Ascending aorta (tissue), 2 donors: ENCODE measurements at regions not wholly inside any gene's neighbourhood (a gene's known extent, or its start where the extent isn't known, plus 50 kb on each side); places are given as distances from the start of the nearest gene placed in this dataset.

Experiments
- DNase-seq, 2 donors: peaks; one replicate each; pipeline ENCODE4 v3.0.0-alpha.2; 2019; ENCODE audit warnings: low spot score in 2 of 2
- H3K27ac ChIP-seq, 2 donors: fragments of 200-600 bp; sonication (generic); one replicate each; pipeline ENCODE4 v1.5.1; 2016 to 2017; ENCODE audit warnings: mild to moderate bottlenecking in 1 of 2
- H3K27me3 ChIP-seq: fragments of 200-600 bp; sonication (generic); one replicate; pipeline ENCODE4 v1.5.1; 2017
- H3K36me3 ChIP-seq, 2 donors: fragments of 200-600 bp; sonication (generic); one replicate each; pipeline ENCODE4 v1.5.1; 2016
- H3K4me1 ChIP-seq, 2 donors: fragments of 200-600 bp; sonication (generic); one replicate each; pipeline ENCODE4 v1.5.1; 2016 to 2017; ENCODE audit warnings: mild to moderate bottlenecking in 1 of 2
- H3K4me3 ChIP-seq, 2 donors: fragments of 200-600 bp; sonication (generic); one replicate each; pipeline ENCODE4 v1.5.1; 2016 to 2017; ENCODE audit warnings: mild to moderate bottlenecking in 1 of 2
- H3K9me3 ChIP-seq, 2 donors: fragments of 200-600 bp; sonication (generic); one replicate each; pipeline ENCODE4 v1.5.1; 2016
- CTCF ChIP-seq, 3 experiments: fragments of 200-600 bp in 2 of 3; fragments of 450-650 bp in 1 of 3; sonication (generic) in 2 of 3; IDR thresholded peaks; one replicate each; pipeline ENCODE4 v1.5.1; 2016 to 2019; ENCODE audit warnings: antibody characterized with exemption in 3 of 3, mild to moderate bottlenecking in 1 of 3, moderate library complexity in 1 of 3
- intact Hi-C: fragments of 100-400 bp; cut with DNase I; formaldehyde crosslinking; loops from one replicate; pipeline ENCODE4 v1.15.1; 2023

GRCh38 chr14:101054671-101055070 lies 151.1 kb upstream of the RTL1 start:
- no peaks in the 10 kb centered on the region for H3K27me3 ChIP-seq
- no peak overlapping the region for H3K27ac ChIP-seq
- no peak for DNase-seq
- intact Hi-C loops, result no loop called here
- H3K36me3 ChIP-seq, result no peaks in the 10 kb centered on the region
- no peaks in the 10 kb centered on the region for H3K9me3 ChIP-seq
- no peak overlapping the region for H3K4me3 ChIP-seq
- no peaks in the 10 kb centered on the region for H3K4me1 ChIP-seq
- no peak for TF ChIP-seq CTCF (IDR thresholded peaks at IDR 0.05)

GRCh38 chr14:101055106-101055662 lies 151.7 kb upstream of the RTL1 start:
- Histone ChIP-seq H3K9me3 (no peaks in the 10 kb centered on the region), H3K27ac (no peak overlapping the region), H3K4me1 (no peaks in the 10 kb centered on the region), H3K4me3 (no peak overlapping the region), H3K27me3 (no peaks in the 10 kb centered on the region), H3K36me3 (no peaks in the 10 kb centered on the region)
- intact Hi-C loops, result no loop called here
- no peak for TF ChIP-seq CTCF (IDR thresholded peaks at IDR 0.05)
- no peak for DNase-seq

- intact Hi-C loops, result no loop called here
- Histone ChIP-seq H3K27ac (no peak overlapping the region), H3K9me3 (no peaks in the 10 kb centered on the region), H3K27me3 (no peaks in the 10 kb centered on the region), H3K36me3 (no peaks in the 10 kb centered on the region), H3K4me3 (no peak overlapping the region), H3K4me1 (no peaks in the 10 kb centered on the region)
- DNase-seq, result no peak
- TF ChIP-seq CTCF (IDR thresholded peaks at IDR 0.05), result no peak
Observed at GRCh38 chr14:101055776-101056374, 152.4 kb upstream of the RTL1 start.

GRCh38 chr14:101056446-101056845 lies 152.9 kb upstream of the RTL1 start:
- Histone ChIP-seq H3K27ac (no peak overlapping the region), H3K36me3 (no peaks in the 10 kb centered on the region)

GRCh38 chr14:101057394-101057793 lies 153.9 kb upstream of the RTL1 start:
- no peaks in the 10 kb centered on the region for H3K27me3 ChIP-seq
- no peaks in the 10 kb centered on the region for H3K9me3 ChIP-seq
- TF ChIP-seq CTCF (IDR thresholded peaks at IDR 0.05), result no peak
- intact Hi-C loops, result no loop called here
- no peak overlapping the region for H3K4me3 ChIP-seq
- H3K27ac ChIP-seq, result no peak overlapping the region
- H3K36me3 ChIP-seq, result no peaks in the 10 kb centered on the region
- no peak for DNase-seq
- no peaks in the 10 kb centered on the region for H3K4me1 ChIP-seq

More at GRCh38 chr14:101056446-101056845, 152.9 kb upstream of the RTL1 start:
- DNase-seq, result no peak
- H3K9me3 ChIP-seq, result no peaks in the 10 kb centered on the region
- intact Hi-C loops, result no loop called here
- TF ChIP-seq CTCF (IDR thresholded peaks at IDR 0.05), result no peak
- H3K4me3 ChIP-seq, result no peak overlapping the region
- no peaks in the 10 kb centered on the region for H3K27me3 ChIP-seq
- H3K4me1 ChIP-seq, result no peaks in the 10 kb centered on the region
